ENCODE measurements at regions not wholly inside any gene's neighbourhood (a gene's known extent, or its start where the extent isn't known, plus 50 kb on each side); places are given as distances from the start of the nearest gene placed in this dataset.

- 87% methylated on average over 10 of the region's 10 CpGs for WGBS
- Histone ChIP-seq H2AFZ (ENCODE audit: low read depth, low read length) (no peak overlapping the region), H3K4me2 (ENCODE audit: low read length, poor library complexity, severe bottlenecking) (no peak overlapping the region), H3K23ac (ENCODE audit: low read length in 2 of 2) (no peak overlapping the region), H3K14ac (ENCODE audit: low read length in 2 of 2) (no peak overlapping the region), H3K9me3 (ENCODE audit: control insufficient read depth, low read length) (no peaks in the 10 kb centered on the region), H3K18ac (ENCODE audit: low read depth in 1 of 2, low read length in 2 of 2) (no peak overlapping the region), H2AK5ac (ENCODE audit: low read length, severe bottlenecking) (no peak overlapping the region), H3K36me3 (ENCODE audit: control insufficient read depth in 1 of 2, insufficient read depth in 2 of 2, low read depth in 1 of 2, low read length in 2 of 2) (no peaks in the 10 kb centered on the region), H3K4me1 (ENCODE audit: control insufficient read depth, insufficient read depth, low read depth, low read length) (no peaks in the 10 kb centered on the region), H3K27ac (ENCODE audit: low read length, poor library complexity, severe bottlenecking) (no peak overlapping the region), H3K4ac (ENCODE audit: low read depth in 1 of 2, low read length in 2 of 2) (no peak overlapping the region), H2BK5ac (ENCODE audit: low read depth, low read length, poor library complexity, severe bottlenecking) (no peak overlapping the region), H3K4me3 (ENCODE audit: insufficient read depth in 1 of 2, low read depth in 1 of 2, low read length in 2 of 2) (no peak overlapping the region), H3K79me1 (replicated peaks; ENCODE audit: low read length, poor library complexity, severe bottlenecking) (no peaks in the 10 kb centered on the region), H3K9ac (ENCODE audit: low read length) (no peak overlapping the region), H2BK15ac (ENCODE audit: low read depth, poor library complexity, severe bottlenecking) (no peak overlapping the region), H4K8ac (ENCODE audit: low read length) (peak overlapping the region; percentile 41), H3K27me3 (ENCODE audit: control insufficient read depth in 1 of 2, insufficient read depth in 1 of 2, low read length in 2 of 2) (peaks cover 0 to 5% of the 10 kb centered on the region in 2 experiments), H4K91ac (ENCODE audit: low read length) (no peak overlapping the region), H2BK12ac (ENCODE audit: low read length in 2 of 2) (no peak overlapping the region), H2BK120ac (ENCODE audit: low read depth, low read length) (no peak overlapping the region)
- DNase-seq = no peak
Observed at GRCh38 chr15:81869161-81869954, 176.5 kb downstream of the MEX3B start.

GRCh38 chr15:81865850-81866537, 179.8 kb downstream of the MEX3B start:
- DNase-seq = no peak
- H3K4me1 ChIP-seq (ENCODE audit: control insufficient read depth, insufficient read depth, low read depth, low read length) = no peaks in the 10 kb centered on the region
- no peaks in the 10 kb centered on the region for H3K79me1 ChIP-seq (replicated peaks; ENCODE audit: low read length, poor library complexity, severe bottlenecking)
- no peak overlapping the region for H2AFZ ChIP-seq (ENCODE audit: low read depth, low read length)
- no peak overlapping the region for H2BK5ac ChIP-seq (ENCODE audit: low read depth, low read length, poor library complexity, severe bottlenecking)
- no peak overlapping the region for H2BK12ac ChIP-seq (ENCODE audit: low read length in 2 of 2)
- H2AK5ac ChIP-seq (ENCODE audit: low read length, severe bottlenecking) = no peak overlapping the region
- no peak overlapping the region for H3K9ac ChIP-seq (ENCODE audit: low read length)
- no peak overlapping the region for H3K23ac ChIP-seq (ENCODE audit: low read length in 2 of 2)
- H2BK120ac ChIP-seq (ENCODE audit: low read depth, low read length) = no peak overlapping the region
- H3K4me3 ChIP-seq (ENCODE audit: insufficient read depth in 1 of 2, low read depth in 1 of 2, low read length in 2 of 2) = no peak overlapping the region
- no peaks in the 10 kb centered on the region for H3K9me3 ChIP-seq (ENCODE audit: control insufficient read depth, low read length)
- H3K18ac ChIP-seq (ENCODE audit: low read depth in 1 of 2, low read length in 2 of 2) = no peak overlapping the region
- H3K27ac ChIP-seq (ENCODE audit: low read length, poor library complexity, severe bottlenecking) = no peak overlapping the region
- no peaks in the 10 kb centered on the region for H3K36me3 ChIP-seq (ENCODE audit: control insufficient read depth in 1 of 2, insufficient read depth in 2 of 2, low read depth in 1 of 2, low read length in 2 of 2)
- no peak overlapping the region for H2BK15ac ChIP-seq (ENCODE audit: low read depth, poor library complexity, severe bottlenecking)
- peaks cover 0 to 5% of the 10 kb centered on the region in 2 experiments for H3K27me3 ChIP-seq (ENCODE audit: control insufficient read depth in 1 of 2, insufficient read depth in 1 of 2, low read length in 2 of 2)
- no peak overlapping the region for H3K4me2 ChIP-seq (ENCODE audit: low read length, poor library complexity, severe bottlenecking)
- WGBS = 91% methylated on average over 10 of the region's 11 CpGs
- H3K14ac ChIP-seq (ENCODE audit: low read length in 2 of 2) = no peak overlapping the region
- no peak overlapping the region for H4K8ac ChIP-seq (ENCODE audit: low read length)
- H3K4ac ChIP-seq (ENCODE audit: low read depth in 1 of 2, low read length in 2 of 2) = no peak overlapping the region
- no peak overlapping the region for H4K91ac ChIP-seq (ENCODE audit: low read length)

GRCh38 chr15:81863162-81863561, 182.7 kb downstream of the MEX3B start:
- no peak overlapping the region for H4K8ac ChIP-seq (ENCODE audit: low read length)
- no peak overlapping the region for H3K4me2 ChIP-seq (ENCODE audit: low read length, poor library complexity, severe bottlenecking)
- H2AFZ ChIP-seq (ENCODE audit: low read depth, low read length) = no peak overlapping the region
- no peaks in the 10 kb centered on the region for H3K79me1 ChIP-seq (replicated peaks; ENCODE audit: low read length, poor library complexity, severe bottlenecking)
- no peak overlapping the region for H3K9ac ChIP-seq (ENCODE audit: low read length)
- no peak overlapping the region for H2BK5ac ChIP-seq (ENCODE audit: low read depth, low read length, poor library complexity, severe bottlenecking)
- 50% methylated on average over 1 of the region's 2 CpGs for WGBS
- no peak overlapping the region for H2BK120ac ChIP-seq (ENCODE audit: low read depth, low read length)
- no peak overlapping the region for H3K23ac ChIP-seq (ENCODE audit: low read length in 2 of 2)
- H3K27me3 ChIP-seq (ENCODE audit: control insufficient read depth in 1 of 2, insufficient read depth in 1 of 2, low read length in 2 of 2) = peaks cover 0 to 5% of the 10 kb centered on the region in 2 experiments
- no peak overlapping the region for H3K18ac ChIP-seq (ENCODE audit: low read depth in 1 of 2, low read length in 2 of 2)
- no peak overlapping the region for H2BK12ac ChIP-seq (ENCODE audit: low read length in 2 of 2)
- no peaks in the 10 kb centered on the region for H3K9me3 ChIP-seq (ENCODE audit: control insufficient read depth, low read length)
- peak; percentile 67 for DNase-seq
- H4K91ac ChIP-seq (ENCODE audit: low read length) = no peak overlapping the region
- no peak overlapping the region for H3K4ac ChIP-seq (ENCODE audit: low read depth in 1 of 2, low read length in 2 of 2)
- no peak overlapping the region for H3K14ac ChIP-seq (ENCODE audit: low read length in 2 of 2)
- no peak overlapping the region for H2AK5ac ChIP-seq (ENCODE audit: low read length, severe bottlenecking)
- no peak overlapping the region for H2BK15ac ChIP-seq (ENCODE audit: low read depth, poor library complexity, severe bottlenecking)
- H3K4me1 ChIP-seq (ENCODE audit: control insufficient read depth, insufficient read depth, low read depth, low read length) = no peaks in the 10 kb centered on the region
- no peak overlapping the region for H3K4me3 ChIP-seq (ENCODE audit: insufficient read depth in 1 of 2, low read depth in 1 of 2, low read length in 2 of 2)
- H3K27ac ChIP-seq (ENCODE audit: low read length, poor library complexity, severe bottlenecking) = no peak overlapping the region
- H3K36me3 ChIP-seq (ENCODE audit: control insufficient read depth in 1 of 2, insufficient read depth in 2 of 2, low read depth in 1 of 2, low read length in 2 of 2) = no peaks in the 10 kb centered on the region

GRCh38 chr15:81859737-81860516, 185.9 kb downstream of the MEX3B start:
- H3K4me3 ChIP-seq (ENCODE audit: insufficient read depth in 1 of 2, low read depth in 1 of 2, low read length in 2 of 2) = no peak overlapping the region
- no peak overlapping the region for H3K14ac ChIP-seq (ENCODE audit: low read length in 2 of 2)
- no peaks in the 10 kb centered on the region for H3K27me3 ChIP-seq (ENCODE audit: control insufficient read depth in 1 of 2, insufficient read depth in 1 of 2, low read length in 2 of 2)
- H3K9me3 ChIP-seq (ENCODE audit: control insufficient read depth, low read length) = no peaks in the 10 kb centered on the region
- H3K23ac ChIP-seq (ENCODE audit: low read length in 2 of 2) = no peak overlapping the region
- H2BK120ac ChIP-seq (ENCODE audit: low read depth, low read length) = no peak overlapping the region
- H3K4me1 ChIP-seq (ENCODE audit: control insufficient read depth, insufficient read depth, low read depth, low read length) = no peaks in the 10 kb centered on the region
- no peak overlapping the region for H2BK15ac ChIP-seq (ENCODE audit: low read depth, poor library complexity, severe bottlenecking)
- no peak overlapping the region for H2BK5ac ChIP-seq (ENCODE audit: low read depth, low read length, poor library complexity, severe bottlenecking)
- H3K36me3 ChIP-seq (ENCODE audit: control insufficient read depth in 1 of 2, insufficient read depth in 2 of 2, low read depth in 1 of 2, low read length in 2 of 2) = no peaks in the 10 kb centered on the region
- H4K91ac ChIP-seq (ENCODE audit: low read length) = no peak overlapping the region
- no peak overlapping the region for H2AK5ac ChIP-seq (ENCODE audit: low read length, severe bottlenecking)
- no peak overlapping the region for H3K18ac ChIP-seq (ENCODE audit: low read depth in 1 of 2, low read length in 2 of 2)
- H3K9ac ChIP-seq (ENCODE audit: low read length) = no peak overlapping the region
- no peaks in the 10 kb centered on the region for H3K79me1 ChIP-seq (replicated peaks; ENCODE audit: low read length, poor library complexity, severe bottlenecking)
- H4K8ac ChIP-seq (ENCODE audit: low read length) = no peak overlapping the region
- H2AFZ ChIP-seq (ENCODE audit: low read depth, low read length) = no peak overlapping the region
- H2BK12ac ChIP-seq (ENCODE audit: low read length in 2 of 2) = no peak overlapping the region
- no peak overlapping the region for H3K4ac ChIP-seq (ENCODE audit: low read depth in 1 of 2, low read length in 2 of 2)
- no peak overlapping the region for H3K27ac ChIP-seq (ENCODE audit: low read length, poor library complexity, severe bottlenecking)
- DNase-seq = no peak
- 85% methylated on average over 9 of the region's 9 CpGs for WGBS
- no peak overlapping the region for H3K4me2 ChIP-seq (ENCODE audit: low read length, poor library complexity, severe bottlenecking)
